Ectodermal cell (in vitro differentiated cells): ENCODE measurements at regions not wholly inside any gene's neighbourhood (a gene's known extent, or its start where the extent isn't known, plus 50 kb on each side); places are given as distances from the start of the nearest gene placed in this dataset.

Source experiments
- H3K27ac ChIP-seq: 2 replicates; pipeline ENCODE4 v1.7.0; 2013; ENCODE audit warnings: mild to moderate bottlenecking, low read depth, low read length; ENCODE audit not compliant: insufficient read depth, poor library complexity, severe bottlenecking
- H3K27me3 ChIP-seq: 2 replicates; pipeline ENCODE4 v1.7.0; 2013; ENCODE audit warnings: mild to moderate bottlenecking, low read length; ENCODE audit not compliant: insufficient read depth, control insufficient read depth, poor library complexity, severe bottlenecking
- H3K36me3 ChIP-seq: one replicate; pipeline ENCODE4 v1.7.0; 2013; ENCODE audit warnings: low read length; ENCODE audit not compliant: control insufficient read depth, insufficient read depth
- H3K4me1 ChIP-seq: one replicate; pipeline ENCODE4 v1.7.0; 2013; ENCODE audit warnings: low read length; ENCODE audit not compliant: control insufficient read depth, insufficient read depth
- H3K4me3 ChIP-seq: 2 replicates; pipeline ENCODE4 v1.7.0; 2013; ENCODE audit warnings: low read depth, low read length, control low read depth; ENCODE audit not compliant: insufficient read depth
- H3K9me3 ChIP-seq: 2 replicates; pipeline ENCODE4 v1.7.0; 2013; ENCODE audit warnings: mild to moderate bottlenecking, low read length, moderate library complexity; ENCODE audit not compliant: control insufficient read depth
- WGBS, 2 experiments: methylation state at CpG; one replicate each; pipeline ENCODE4 v1.1.7; 2013; ENCODE audit warnings: missing lambda C conversion rate in 2 of 2; 5-methylcytosine and 5-hydroxymethylcytosine counted together

GRCh38 chr11:80586464-80586863, 1145.6 kb upstream of the TENM4 start:
- H3K27me3 ChIP-seq = no peaks in the 10 kb centered on the region
- H3K27ac ChIP-seq = no peak overlapping the region
- H3K36me3 ChIP-seq = no peaks in the 10 kb centered on the region
- H3K4me1 ChIP-seq = no peaks in the 10 kb centered on the region
- no peaks in the 10 kb centered on the region for H3K9me3 ChIP-seq
- no peak overlapping the region for H3K4me3 ChIP-seq
- 96% methylated on average over 1 of the region's 1 CpG; no CpG with 5 or more reads in 1 of the 2 experiments for WGBS, 2 experiments

DNA sequence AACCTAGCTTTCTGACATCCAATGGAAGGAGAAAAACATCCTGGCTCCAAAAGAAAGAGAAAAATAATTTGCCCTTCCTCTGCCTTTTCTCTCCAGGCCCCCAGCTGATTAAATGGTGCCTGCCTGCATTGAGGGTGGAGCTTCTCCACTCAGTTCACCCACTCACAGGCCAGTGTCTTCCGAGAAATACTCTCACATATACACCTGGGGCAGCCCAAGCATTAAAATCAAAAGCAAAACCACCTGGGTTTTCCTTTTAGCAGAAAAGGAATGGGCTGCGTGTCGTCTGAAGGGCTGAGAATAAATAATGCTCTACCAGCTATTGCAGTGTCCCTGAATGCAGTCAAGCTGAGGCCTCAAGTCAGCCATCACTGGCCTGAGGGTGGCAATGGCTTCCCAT, 1143.8 kb upstream of the TENM4 start:
- Histone ChIP-seq H3K4me1 (no peaks in the 10 kb centered on the region), H3K9me3 (no peaks in the 10 kb centered on the region), H3K27me3 (no peaks in the 10 kb centered on the region), H3K4me3 (no peak overlapping the region), H3K36me3 (no peaks in the 10 kb centered on the region), H3K27ac (no peak overlapping the region)
- whole genome bisulfite sequencing, 2 experiments = 94 to 95% methylated on average over 3 of the region's 3 CpGs

DNA sequence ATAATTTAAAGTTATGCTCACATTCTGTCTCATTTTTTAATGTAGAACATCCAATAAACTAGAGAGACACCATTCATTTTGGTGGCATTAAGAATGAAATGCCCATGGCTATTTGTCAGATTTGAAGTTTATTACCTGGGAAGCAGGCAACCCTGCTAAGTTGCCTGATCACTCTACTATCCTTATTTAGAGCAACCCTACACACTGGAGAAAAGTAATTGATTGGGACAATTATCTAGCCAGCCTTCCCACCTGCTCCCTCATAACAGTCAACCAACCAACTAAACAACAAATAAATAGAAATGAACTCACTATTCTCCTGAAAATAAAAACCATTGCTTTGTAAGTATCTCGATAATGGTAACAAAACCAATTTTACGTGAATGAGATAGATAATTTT, 1129.0 kb upstream of the TENM4 start:
- no peaks in the 10 kb centered on the region for H3K27me3 ChIP-seq
- no peaks in the 10 kb centered on the region for H3K9me3 ChIP-seq
- 95% methylated on average over 2 of the region's 2 CpGs; no CpG with 5 or more reads in 1 of the 2 experiments for WGBS, 2 experiments
- H3K4me1 ChIP-seq = no peaks in the 10 kb centered on the region
- H3K27ac ChIP-seq = no peak overlapping the region
- no peaks in the 10 kb centered on the region for H3K36me3 ChIP-seq
- no peak overlapping the region for H3K4me3 ChIP-seq

DNA sequence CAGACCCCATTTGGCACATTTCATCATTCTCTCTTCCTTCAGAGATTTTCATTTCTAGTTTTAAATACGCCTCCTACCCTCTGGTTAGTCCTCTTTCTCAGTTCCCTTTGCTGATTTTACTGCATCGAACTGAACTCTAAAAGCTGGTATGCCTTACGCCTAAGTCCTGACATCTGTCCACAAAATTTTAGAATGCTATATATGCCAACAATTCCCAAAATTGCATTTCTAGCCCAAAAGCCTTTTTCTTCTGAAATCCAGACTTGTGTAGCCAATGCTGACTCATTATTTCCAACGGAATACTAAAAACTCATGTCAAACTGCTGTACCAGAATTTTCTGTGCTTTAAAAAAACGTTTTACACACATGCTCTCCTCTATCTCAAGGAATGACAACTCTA, 1124.4 kb upstream of the TENM4 start:
- peaks cover 11% of the 10 kb centered on the region for H3K4me1 ChIP-seq
- no peaks in the 10 kb centered on the region for H3K36me3 ChIP-seq
- H3K27me3 ChIP-seq = no peaks in the 10 kb centered on the region
- H3K9me3 ChIP-seq = no peaks in the 10 kb centered on the region
- no peak overlapping the region for H3K4me3 ChIP-seq
- no peak overlapping the region for H3K27ac ChIP-seq
- WGBS, 2 experiments = 88 to 90% methylated on average over 5 of the region's 5 CpGs

- H3K27ac ChIP-seq = no peak overlapping the region
- no peak overlapping the region for H3K4me3 ChIP-seq
- H3K36me3 ChIP-seq = no peaks in the 10 kb centered on the region
- H3K27me3 ChIP-seq = no peaks in the 10 kb centered on the region
- H3K4me1 ChIP-seq = peaks cover 11% of the 10 kb centered on the region
- WGBS, 2 experiments = 42 to 50% methylated on average over 2 to 4 of the region's 4 CpGs
- no peaks in the 10 kb centered on the region for H3K9me3 ChIP-seq
These were observed 1121.8 kb upstream of the TENM4 start for GRCh38 chr11:80562523-80563125.

DNA sequence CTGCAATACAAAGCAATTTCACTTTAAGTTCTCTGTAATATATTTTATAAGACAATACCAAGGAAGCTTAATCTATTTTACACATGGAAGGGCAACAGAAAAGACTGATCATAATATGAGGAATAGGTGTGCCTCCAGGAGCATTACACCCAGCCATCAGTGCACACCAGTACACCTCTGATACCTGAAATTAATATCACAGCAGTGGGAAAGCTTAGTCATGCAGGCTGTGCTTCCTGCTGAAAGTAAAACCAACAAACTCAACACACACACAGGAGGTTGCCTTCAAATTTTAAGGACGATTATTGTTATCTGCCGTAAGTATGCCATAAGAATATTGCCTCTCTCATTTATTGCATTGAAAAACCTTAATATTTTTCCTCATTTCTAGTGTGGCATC, 1119.1 kb upstream of the TENM4 start:
- WGBS, 2 experiments = 95 to 100% methylated on average over 2 of the region's 2 CpGs
- peaks cover 11% of the 10 kb centered on the region for H3K4me1 ChIP-seq
- H3K9me3 ChIP-seq = no peaks in the 10 kb centered on the region
- no peaks in the 10 kb centered on the region for H3K36me3 ChIP-seq
- no peak overlapping the region for H3K27ac ChIP-seq
- H3K27me3 ChIP-seq = no peaks in the 10 kb centered on the region
- H3K4me3 ChIP-seq = no peak overlapping the region

- no peak overlapping the region for H3K27ac ChIP-seq
- no peaks in the 10 kb centered on the region for H3K36me3 ChIP-seq
- H3K4me3 ChIP-seq = no peak overlapping the region
- H3K9me3 ChIP-seq = no peaks in the 10 kb centered on the region
- WGBS, 2 experiments = 93 to 100% methylated on average over 1 to 2 of the region's 2 CpGs
- no peaks in the 10 kb centered on the region for H3K4me1 ChIP-seq
- no peaks in the 10 kb centered on the region for H3K27me3 ChIP-seq
These were observed 1112.7 kb upstream of the TENM4 start for GRCh38 chr11:80553565-80553964.

DNA sequence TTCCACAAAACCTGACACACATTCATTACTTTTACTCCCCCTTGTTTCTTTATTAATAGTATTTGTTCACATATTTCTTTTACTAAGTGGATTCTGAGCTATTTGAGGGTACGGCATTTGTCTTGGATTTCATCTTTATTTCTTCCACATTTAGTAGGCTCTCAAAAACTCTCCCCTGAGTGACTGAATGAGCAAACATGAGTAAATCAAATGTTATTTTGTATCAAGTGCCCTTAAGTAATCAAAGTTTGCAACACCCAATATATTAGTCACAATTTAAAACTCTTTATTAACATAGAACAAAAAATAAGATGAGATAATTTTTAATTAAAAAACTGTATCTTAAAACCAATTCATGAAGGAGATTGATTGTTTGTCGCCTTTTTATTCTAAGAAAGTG, 1101.9 kb upstream of the TENM4 start:
- H3K27me3 ChIP-seq = no peaks in the 10 kb centered on the region
- no peak overlapping the region for H3K4me3 ChIP-seq
- WGBS, 2 experiments = 91% methylated on average over 2 of the region's 2 CpGs; no CpG with 5 or more reads in 1 of the 2 experiments
- no peaks in the 10 kb centered on the region for H3K9me3 ChIP-seq
- H3K27ac ChIP-seq = no peak overlapping the region
- H3K4me1 ChIP-seq = no peaks in the 10 kb centered on the region
- H3K36me3 ChIP-seq = no peaks in the 10 kb centered on the region

- Histone ChIP-seq H3K4me1 (no peaks in the 10 kb centered on the region), H3K27ac (no peak overlapping the region)
- WGBS, 2 experiments = 100% methylated on average over 2 of the region's 2 CpGs; no CpG with 5 or more reads in 1 of the 2 experiments
These were observed 1097.2 kb upstream of the TENM4 start for GRCh38 chr11:80538040-80538439.

GRCh38 chr11:80533463-80533862, 1092.6 kb upstream of the TENM4 start:
- Histone ChIP-seq H3K36me3 (no peaks in the 10 kb centered on the region), H3K9me3 (no peaks in the 10 kb centered on the region), H3K27ac (no peak overlapping the region), H3K27me3 (no peaks in the 10 kb centered on the region), H3K4me3 (no peak overlapping the region), H3K4me1 (no peaks in the 10 kb centered on the region)
- WGBS, 2 experiments = 93 to 100% methylated on average over 1 of the region's 1 CpG

More at GRCh38 chr11:80538040-80538439, 1097.2 kb upstream of the TENM4 start:
- Histone ChIP-seq H3K36me3 (no peaks in the 10 kb centered on the region), H3K9me3 (no peaks in the 10 kb centered on the region), H3K4me3 (no peak overlapping the region), H3K27me3 (no peaks in the 10 kb centered on the region)
